ENCODE measurements at regions not wholly inside any gene's neighbourhood (a gene's known extent, or its start where the extent isn't known, plus 50 kb on each side); places are given as distances from the start of the nearest gene placed in this dataset.
"Not testable (repeated sequence)": the region's sequence is repeated elsewhere in the genome, so short reads cannot be mapped to it uniquely, and the experiment has no call there.

- no peak overlapping the region for H3K27ac ChIP-seq
- no peaks in the 10 kb centered on the region for H3K9me3 ChIP-seq
- TF ChIP-seq, protein P1, sequence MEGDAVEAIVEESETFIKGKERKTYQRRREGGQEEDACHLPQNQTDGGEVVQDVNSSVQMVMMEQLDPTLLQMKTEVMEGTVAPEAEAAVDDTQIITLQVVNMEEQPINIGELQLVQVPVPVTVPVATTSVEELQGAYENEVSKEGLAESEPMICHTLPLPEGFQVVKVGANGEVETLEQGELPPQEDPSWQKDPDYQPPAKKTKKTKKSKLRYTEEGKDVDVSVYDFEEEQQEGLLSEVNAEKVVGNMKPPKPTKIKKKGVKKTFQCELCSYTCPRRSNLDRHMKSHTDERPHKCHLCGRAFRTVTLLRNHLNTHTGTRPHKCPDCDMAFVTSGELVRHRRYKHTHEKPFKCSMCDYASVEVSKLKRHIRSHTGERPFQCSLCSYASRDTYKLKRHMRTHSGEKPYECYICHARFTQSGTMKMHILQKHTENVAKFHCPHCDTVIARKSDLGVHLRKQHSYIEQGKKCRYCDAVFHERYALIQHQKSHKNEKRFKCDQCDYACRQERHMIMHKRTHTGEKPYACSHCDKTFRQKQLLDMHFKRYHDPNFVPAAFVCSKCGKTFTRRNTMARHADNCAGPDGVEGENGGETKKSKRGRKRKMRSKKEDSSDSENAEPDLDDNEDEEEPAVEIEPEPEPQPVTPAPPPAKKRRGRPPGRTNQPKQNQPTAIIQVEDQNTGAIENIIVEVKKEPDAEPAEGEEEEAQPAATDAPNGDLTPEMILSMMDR (IDR thresholded peaks at IDR 0.05): no peak
- H3K27me3 ChIP-seq: no peaks in the 10 kb centered on the region
- H3K4me1 ChIP-seq (ENCODE audit: control insufficient read depth in 1 of 2, insufficient read depth in 1 of 2, low read depth in 1 of 2, low read length in 1 of 2): no peaks in the 10 kb centered on the region
- H3K36me3 ChIP-seq: no peaks in the 10 kb centered on the region
- H3K4me3 ChIP-seq (ENCODE audit: low read depth in 1 of 2, low read length in 1 of 2): no peak overlapping the region
These were observed 237.2 kb downstream of the TOX3 start for GRCh38 chr16:52309446-52310416.

DNA sequence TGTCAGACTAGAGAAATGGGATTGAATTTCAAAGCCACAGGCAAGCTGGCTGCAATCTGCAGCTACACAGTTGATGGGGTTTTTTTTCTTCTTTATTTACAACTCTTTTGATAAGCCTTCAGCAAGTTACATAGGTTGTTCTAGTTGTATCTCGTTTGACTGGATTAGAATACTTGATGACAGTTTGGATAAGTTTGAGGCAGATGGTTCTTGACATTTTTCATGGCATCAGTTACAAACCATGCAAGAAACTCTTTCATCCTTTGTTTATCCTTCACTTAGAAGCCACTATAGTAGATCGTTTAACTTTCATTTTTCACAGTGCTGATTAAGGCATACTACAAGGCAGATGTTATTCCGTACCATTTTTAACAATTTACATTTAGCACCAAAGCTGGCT, 238.9 kb downstream of the TOX3 start:
- TF ChIP-seq, protein P1 (IDR thresholded peaks at IDR 0.05): no peak
- Histone ChIP-seq H3K4me3 (ENCODE audit: low read depth in 1 of 2, low read length in 1 of 2) (no peak overlapping the region), H3K4me1 (ENCODE audit: control insufficient read depth in 1 of 2, insufficient read depth in 1 of 2, low read depth in 1 of 2, low read length in 1 of 2) (no peaks in the 10 kb centered on the region), H3K27me3 (no peaks in the 10 kb centered on the region), H3K9me3 (no peaks in the 10 kb centered on the region), H3K36me3 (no peaks in the 10 kb centered on the region), H3K27ac (no peak overlapping the region)

DNA sequence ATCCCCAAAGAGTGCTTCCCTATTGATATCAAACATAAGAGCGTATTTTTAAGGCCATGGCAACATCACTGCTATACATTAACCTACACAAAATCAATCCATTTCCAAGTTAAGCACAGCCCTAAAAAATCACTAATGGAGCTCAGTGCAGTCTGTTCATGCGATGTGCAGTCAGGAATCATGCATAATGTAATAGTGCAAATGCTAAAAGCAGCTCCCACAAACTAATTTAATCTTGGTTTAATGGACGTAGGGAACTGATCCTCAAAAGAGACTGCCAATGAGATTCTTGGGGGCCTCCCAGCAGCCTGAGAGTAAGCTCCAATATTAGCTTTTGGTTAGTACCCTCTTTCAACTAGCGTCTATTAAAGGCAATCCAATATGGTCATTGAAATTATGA, 245.9 kb downstream of the TOX3 start:
- no peaks in the 10 kb centered on the region for H3K4me1 ChIP-seq (ENCODE audit: control insufficient read depth in 1 of 2, insufficient read depth in 1 of 2, low read depth in 1 of 2, low read length in 1 of 2)
- TF ChIP-seq, protein P1 (IDR thresholded peaks at IDR 0.05): no peak
- no peaks in the 10 kb centered on the region for H3K9me3 ChIP-seq
- no peak overlapping the region for H3K4me3 ChIP-seq (ENCODE audit: low read depth in 1 of 2, low read length in 1 of 2)
- H3K36me3 ChIP-seq: no peaks in the 10 kb centered on the region
- H3K27me3 ChIP-seq: no peaks in the 10 kb centered on the region
- no peak overlapping the region for H3K27ac ChIP-seq

DNA sequence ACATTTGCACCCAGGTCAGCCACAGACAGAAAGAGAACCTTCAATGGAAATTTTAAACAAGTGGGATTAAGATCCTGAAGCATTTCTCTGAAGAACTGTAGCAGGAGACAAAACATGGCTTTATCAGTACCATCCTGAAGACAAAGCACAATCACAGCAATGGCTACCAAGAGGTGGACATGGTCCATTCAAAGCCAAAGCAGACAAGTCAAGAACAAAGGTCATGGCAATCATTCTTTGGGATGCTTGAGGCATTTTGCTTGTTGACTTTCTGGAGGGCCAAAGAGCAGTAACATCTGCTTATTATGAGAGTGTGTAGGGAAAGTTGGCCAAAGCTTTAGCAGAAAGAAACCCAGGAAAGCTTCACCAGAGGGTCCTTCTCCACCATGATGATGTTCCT, 248.2 kb downstream of the TOX3 start:
- no peak overlapping the region for H3K4me3 ChIP-seq (ENCODE audit: low read depth in 1 of 2, low read length in 1 of 2)
- H3K4me1 ChIP-seq (ENCODE audit: control insufficient read depth in 1 of 2, insufficient read depth in 1 of 2, low read depth in 1 of 2, low read length in 1 of 2): no peaks in the 10 kb centered on the region
- TF ChIP-seq, protein P1 (IDR thresholded peaks at IDR 0.05): no peak
- no peaks in the 10 kb centered on the region for H3K9me3 ChIP-seq
- no peaks in the 10 kb centered on the region for H3K36me3 ChIP-seq
- no peak overlapping the region for H3K27ac ChIP-seq
- H3K27me3 ChIP-seq: no peaks in the 10 kb centered on the region

DNA sequence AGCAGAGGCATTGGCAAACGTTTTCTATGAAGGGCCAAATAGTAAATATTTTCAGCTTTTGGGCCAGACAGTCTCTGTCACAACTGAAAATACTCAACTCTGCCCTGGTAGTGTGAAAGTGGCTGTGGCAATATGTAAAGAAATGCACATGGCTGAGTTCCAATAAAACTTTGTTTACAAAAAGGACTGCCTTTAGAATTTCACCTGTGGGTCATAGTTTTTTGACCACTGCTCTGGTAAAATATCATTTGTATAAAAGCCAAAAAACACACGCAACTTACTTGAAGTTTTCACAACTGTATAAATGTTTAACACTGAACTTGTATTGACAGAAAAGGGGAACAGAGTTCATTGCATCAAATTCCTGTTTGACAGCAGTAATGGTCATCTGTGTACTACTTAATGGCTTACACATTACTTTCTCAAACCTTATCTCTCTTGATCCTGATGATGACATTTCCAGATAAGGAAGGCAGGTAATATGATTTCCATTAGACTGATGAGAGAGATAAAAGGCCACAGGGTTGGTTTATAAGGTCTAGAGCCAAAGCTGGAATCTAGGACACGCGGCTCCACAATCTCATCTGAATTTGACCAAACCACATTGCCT, 250.1 kb downstream of the TOX3 start:
- not testable (repeated sequence) for H3K4me1 ChIP-seq (ENCODE audit: control insufficient read depth in 1 of 2, insufficient read depth in 1 of 2, low read depth in 1 of 2, low read length in 1 of 2); H3K9me3 ChIP-seq; H3K27ac ChIP-seq; H3K36me3 ChIP-seq; H3K4me3 ChIP-seq (ENCODE audit: low read depth in 1 of 2, low read length in 1 of 2); H3K27me3 ChIP-seq

- TF ChIP-seq, protein P1 (IDR thresholded peaks at IDR 0.05): no peak
- Histone ChIP-seq H3K36me3 (no peaks in the 10 kb centered on the region), H3K9me3 (no peaks in the 10 kb centered on the region), H3K4me1 (ENCODE audit: control insufficient read depth in 1 of 2, insufficient read depth in 1 of 2, low read depth in 1 of 2, low read length in 1 of 2) (no peaks in the 10 kb centered on the region), H3K27ac (no peak overlapping the region), H3K27me3 (no peaks in the 10 kb centered on the region), H3K4me3 (ENCODE audit: low read depth in 1 of 2, low read length in 1 of 2) (no peak overlapping the region)
These were observed 250.9 kb downstream of the TOX3 start for GRCh38 chr16:52296076-52296475.
